ENCODE measurements at regions not wholly inside any gene's neighbourhood (a gene's known extent, or its start where the extent isn't known, plus 50 kb on each side); places are given as distances from the start of the nearest gene placed in this dataset.
"Not testable (repeated sequence)": the region's sequence is repeated elsewhere in the genome, so short reads cannot be mapped to it uniquely, and the experiment has no call there.

- DNase-seq, result no peak
These were observed 241.3 kb upstream of the FOXP2 start for GRCh38 chr7:114173170-114173890.

GRCh38 chr7:114169389-114169788, 245.2 kb upstream of the FOXP2 start:
- not testable (repeated sequence) for DNase-seq

- DNase-seq, result no peak
These were observed 242.1 kb upstream of the PPP1R3A start for GRCh38 chr7:114160925-114161324.

- no peak for DNase-seq
These were observed 240.0 kb upstream of the PPP1R3A start for GRCh38 chr7:114158854-114159253.

GRCh38 chr7:114158275-114158674, 239.5 kb upstream of the PPP1R3A start:
- DNase-seq, result no peak

- DNase-seq, result no peak
These were observed 237.4 kb upstream of the PPP1R3A start for GRCh38 chr7:114156178-114156577.

GRCh38 chr7:114155116-114156110, 236.6 kb upstream of the PPP1R3A start:
- no peak for DNase-seq

GRCh38 chr7:114153700-114154099, 234.9 kb upstream of the PPP1R3A start:
- DNase-seq, result no peak

GRCh38 chr7:114152314-114152938, 233.6 kb upstream of the PPP1R3A start:
- DNase-seq, result no peak

- DNase-seq, result no peak
These were observed 233.0 kb upstream of the PPP1R3A start for GRCh38 chr7:114151777-114152176.

- no peak for DNase-seq
These were observed 231.9 kb upstream of the PPP1R3A start for GRCh38 chr7:114150689-114151088.

GRCh38 chr7:114148779-114149178, 230.0 kb upstream of the PPP1R3A start:
- DNase-seq, result peak; percentile 13

GRCh38 chr7:114141415-114141814, 222.6 kb upstream of the PPP1R3A start:
- DNase-seq, result no peak

- DNase-seq, result no peak
These were observed 221.8 kb upstream of the PPP1R3A start for GRCh38 chr7:114140561-114140960.

GRCh38 chr7:114139690-114140089, 220.9 kb upstream of the PPP1R3A start:
- DNase-seq, result not testable (repeated sequence)

- DNase-seq, result no peak
These were observed 219.8 kb upstream of the PPP1R3A start for GRCh38 chr7:114138587-114138986.

- DNase-seq, result no peak
These were observed 214.9 kb upstream of the PPP1R3A start for GRCh38 chr7:114133717-114134116.

- DNase-seq, result no peak
These were observed 212.1 kb upstream of the PPP1R3A start for GRCh38 chr7:114130866-114131265.

- no peak for DNase-seq
These were observed 210.1 kb upstream of the PPP1R3A start for GRCh38 chr7:114128880-114129279.

GRCh38 chr7:114126095-114126494, 207.3 kb upstream of the PPP1R3A start:
- no peak for DNase-seq

- no peak for DNase-seq
These were observed 194.0 kb upstream of the PPP1R3A start for GRCh38 chr7:114112806-114113205.

- DNase-seq, result no peak
These were observed 191.9 kb upstream of the PPP1R3A start for GRCh38 chr7:114110666-114111065.

- no peak for DNase-seq
These were observed 190.9 kb upstream of the PPP1R3A start for GRCh38 chr7:114109721-114110120.
